ENCODE measurements at regions not wholly inside any gene's neighbourhood (a gene's known extent, or its start where the extent isn't known, plus 50 kb on each side); places are given as distances from the start of the nearest gene placed in this dataset.

GRCh38 chr9:2284770-2285169 is 269.6 kb downstream of the SMARCA2 start:
- H3K36me3 Mint-ChIP-seq (ENCODE audit: low read depth): no peaks in the 10 kb centered on the region
- no peaks in the 10 kb centered on the region for H3K9me3 Mint-ChIP-seq (ENCODE audit: insufficient read depth)
- H3K4me1 Mint-ChIP-seq (ENCODE audit: low read depth): no peaks in the 10 kb centered on the region
- CTCF ChIA-PET: no interaction called here
- H3K27ac Mint-ChIP-seq: no peak overlapping the region
- POLR2A ChIA-PET: no interaction called here
- DNase-seq (no peak), ATAC-seq (no peak)
- H3K27me3 Mint-ChIP-seq (ENCODE audit: low read depth): peaks cover 2% of the 10 kb centered on the region
- no peak overlapping the region for H3K4me3 Mint-ChIP-seq

GRCh38 chr9:2285416-2286332 is 270.5 kb downstream of the SMARCA2 start:
- Mint-ChIP-seq H3K4me3 (no peak overlapping the region), H3K4me1 (ENCODE audit: low read depth) (no peaks in the 10 kb centered on the region), H3K27ac (no peak overlapping the region), H3K27me3 (ENCODE audit: low read depth) (peaks cover 2% of the 10 kb centered on the region), H3K9me3 (ENCODE audit: insufficient read depth) (no peaks in the 10 kb centered on the region), H3K36me3 (ENCODE audit: low read depth) (no peaks in the 10 kb centered on the region)
- ATAC-seq (no peak), DNase-seq (no peak)
- ChIA-PET POLR2A (no interaction called here), CTCF (no interaction called here)

- H3K9me3 Mint-ChIP-seq (ENCODE audit: insufficient read depth): no peaks in the 10 kb centered on the region
- H3K27me3 Mint-ChIP-seq (ENCODE audit: low read depth): peaks cover 2% of the 10 kb centered on the region
- CTCF ChIA-PET: no interaction called here
- H3K27ac Mint-ChIP-seq: no peak overlapping the region
- no peaks in the 10 kb centered on the region for H3K4me1 Mint-ChIP-seq (ENCODE audit: low read depth)
- DNase-seq (no peak), ATAC-seq (no peak)
- no peaks in the 10 kb centered on the region for H3K36me3 Mint-ChIP-seq (ENCODE audit: low read depth)
- POLR2A ChIA-PET: no interaction called here
- H3K4me3 Mint-ChIP-seq: no peak overlapping the region
Measured at GRCh38 chr9:2286333-2286705, 271.2 kb downstream of the SMARCA2 start.

GRCh38 chr9:2286825-2287455 is 271.8 kb downstream of the SMARCA2 start:
- Mint-ChIP-seq H3K27ac (no peak overlapping the region), H3K27me3 (ENCODE audit: low read depth) (peaks cover 2% of the 10 kb centered on the region), H3K36me3 (ENCODE audit: low read depth) (no peaks in the 10 kb centered on the region), H3K4me1 (ENCODE audit: low read depth) (no peaks in the 10 kb centered on the region), H3K9me3 (ENCODE audit: insufficient read depth) (no peaks in the 10 kb centered on the region), H3K4me3 (no peak overlapping the region)
- DNase-seq (no peak), ATAC-seq (no peak)
- CTCF ChIA-PET: interaction anchor here (0.6 kb wide), 1 partner anchor 136 kb away, joined by 5 read pairs; no protein-coding TSS in a partner anchor
- POLR2A ChIA-PET: no interaction called here

- no peaks in the 10 kb centered on the region for H3K4me1 Mint-ChIP-seq (ENCODE audit: low read depth)
- H3K27me3 Mint-ChIP-seq (ENCODE audit: low read depth): peaks cover 2% of the 10 kb centered on the region
- no peak for DNase-seq
- H3K27ac Mint-ChIP-seq: no peak overlapping the region
- ChIA-PET POLR2A (no interaction called here), CTCF (no interaction called here)
- no peak for ATAC-seq
- no peaks in the 10 kb centered on the region for H3K36me3 Mint-ChIP-seq (ENCODE audit: low read depth)
- H3K4me3 Mint-ChIP-seq: no peak overlapping the region
- H3K9me3 Mint-ChIP-seq (ENCODE audit: insufficient read depth): no peaks in the 10 kb centered on the region
Measured at GRCh38 chr9:2288309-2288708, 273.2 kb downstream of the SMARCA2 start.

GRCh38 chr9:2289263-2289662 is 274.1 kb downstream of the SMARCA2 start:
- no peaks in the 10 kb centered on the region for H3K36me3 Mint-ChIP-seq (ENCODE audit: low read depth)
- ATAC-seq: no peak
- CTCF ChIA-PET: no interaction called here
- no peaks in the 10 kb centered on the region for H3K9me3 Mint-ChIP-seq (ENCODE audit: insufficient read depth)
- POLR2A ChIA-PET: no interaction called here
- H3K4me1 Mint-ChIP-seq (ENCODE audit: low read depth): no peaks in the 10 kb centered on the region
- no peak overlapping the region for H3K27ac Mint-ChIP-seq
- no peak for DNase-seq
- peaks cover 2% of the 10 kb centered on the region for H3K27me3 Mint-ChIP-seq (ENCODE audit: low read depth)
- H3K4me3 Mint-ChIP-seq: no peak overlapping the region

GRCh38 chr9:2290382-2290781 is 275.2 kb downstream of the SMARCA2 start:
- no peaks in the 10 kb centered on the region for H3K4me1 Mint-ChIP-seq (ENCODE audit: low read depth)
- CTCF ChIA-PET: no interaction called here
- DNase-seq (no peak), ATAC-seq (no peak)
- no peak overlapping the region for H3K27ac Mint-ChIP-seq
- no peak overlapping the region for H3K4me3 Mint-ChIP-seq
- peaks cover 2% of the 10 kb centered on the region for H3K27me3 Mint-ChIP-seq (ENCODE audit: low read depth)
- H3K9me3 Mint-ChIP-seq (ENCODE audit: insufficient read depth): no peaks in the 10 kb centered on the region
- POLR2A ChIA-PET: no interaction called here
- no peaks in the 10 kb centered on the region for H3K36me3 Mint-ChIP-seq (ENCODE audit: low read depth)

GRCh38 chr9:2291980-2292704 is 277.0 kb downstream of the SMARCA2 start:
- Mint-ChIP-seq H3K9me3 (ENCODE audit: insufficient read depth) (no peaks in the 10 kb centered on the region), H3K4me3 (no peak overlapping the region), H3K27ac (no peak overlapping the region), H3K36me3 (ENCODE audit: low read depth) (no peaks in the 10 kb centered on the region), H3K4me1 (ENCODE audit: low read depth) (no peaks in the 10 kb centered on the region), H3K27me3 (ENCODE audit: low read depth) (peaks cover 2% of the 10 kb centered on the region)
- DNase-seq: no peak
- CTCF ChIA-PET: no interaction called here
- POLR2A ChIA-PET: no interaction called here
- no peak for ATAC-seq

GRCh38 chr9:2292733-2293132 is 277.6 kb downstream of the SMARCA2 start:
- Mint-ChIP-seq H3K36me3 (ENCODE audit: low read depth) (no peaks in the 10 kb centered on the region), H3K4me1 (ENCODE audit: low read depth) (no peaks in the 10 kb centered on the region), H3K9me3 (ENCODE audit: insufficient read depth) (no peaks in the 10 kb centered on the region), H3K4me3 (no peak overlapping the region), H3K27ac (no peak overlapping the region), H3K27me3 (ENCODE audit: low read depth) (peaks cover under 1% of the 10 kb centered on the region)
- DNase-seq (no peak), ATAC-seq (no peak)
- CTCF ChIA-PET: no interaction called here
- POLR2A ChIA-PET: no interaction called here

- Mint-ChIP-seq H3K9me3 (ENCODE audit: insufficient read depth) (no peaks in the 10 kb centered on the region), H3K4me1 (ENCODE audit: low read depth) (no peaks in the 10 kb centered on the region)
- POLR2A ChIA-PET: no interaction called here
Measured at GRCh38 chr9:2297771-2298170, 282.6 kb downstream of the SMARCA2 start.

GRCh38 chr9:2298217-2298616 is 283.1 kb downstream of the SMARCA2 start:
- H3K4me1 Mint-ChIP-seq (ENCODE audit: low read depth): no peaks in the 10 kb centered on the region
- no peak overlapping the region for H3K27ac Mint-ChIP-seq
- no peaks in the 10 kb centered on the region for H3K9me3 Mint-ChIP-seq (ENCODE audit: insufficient read depth)
- CTCF ChIA-PET: no interaction called here
- POLR2A ChIA-PET: no interaction called here
- H3K4me3 Mint-ChIP-seq: no peak overlapping the region
- H3K27me3 Mint-ChIP-seq (ENCODE audit: low read depth): no peaks in the 10 kb centered on the region
- ATAC-seq (no peak), DNase-seq (no peak)
- no peaks in the 10 kb centered on the region for H3K36me3 Mint-ChIP-seq (ENCODE audit: low read depth)

More at GRCh38 chr9:2297771-2298170, 282.6 kb downstream of the SMARCA2 start:
- Mint-ChIP-seq H3K27me3 (ENCODE audit: low read depth) (no peaks in the 10 kb centered on the region), H3K4me3 (no peak overlapping the region), H3K27ac (no peak overlapping the region), H3K36me3 (ENCODE audit: low read depth) (no peaks in the 10 kb centered on the region)
- no peak for ATAC-seq
- DNase-seq: no peak
- CTCF ChIA-PET: no interaction called here

GRCh38 chr9:2299156-2299842 is 284.2 kb downstream of the SMARCA2 start:
- ChIA-PET CTCF (no interaction called here), POLR2A (no interaction called here)
- no peak overlapping the region for H3K27ac Mint-ChIP-seq
- no peak for DNase-seq
- H3K4me1 Mint-ChIP-seq (ENCODE audit: low read depth): no peaks in the 10 kb centered on the region
- ATAC-seq: no peak
- no peaks in the 10 kb centered on the region for H3K36me3 Mint-ChIP-seq (ENCODE audit: low read depth)
- H3K27me3 Mint-ChIP-seq (ENCODE audit: low read depth): no peaks in the 10 kb centered on the region
- no peak overlapping the region for H3K4me3 Mint-ChIP-seq
- no peaks in the 10 kb centered on the region for H3K9me3 Mint-ChIP-seq (ENCODE audit: insufficient read depth)

Data from activated CD8-positive, alpha-beta T cell treated with anti-CD3 and anti-CD28 coated beads, Interleukin-2, amount 10 ng/mL, durations not matched to agents 7 days and 5 days (primary cell).